ENCODE measurements at regions not wholly inside any gene's neighbourhood (a gene's known extent, or its start where the extent isn't known, plus 50 kb on each side); places are given as distances from the start of the nearest gene placed in this dataset.

DNA sequence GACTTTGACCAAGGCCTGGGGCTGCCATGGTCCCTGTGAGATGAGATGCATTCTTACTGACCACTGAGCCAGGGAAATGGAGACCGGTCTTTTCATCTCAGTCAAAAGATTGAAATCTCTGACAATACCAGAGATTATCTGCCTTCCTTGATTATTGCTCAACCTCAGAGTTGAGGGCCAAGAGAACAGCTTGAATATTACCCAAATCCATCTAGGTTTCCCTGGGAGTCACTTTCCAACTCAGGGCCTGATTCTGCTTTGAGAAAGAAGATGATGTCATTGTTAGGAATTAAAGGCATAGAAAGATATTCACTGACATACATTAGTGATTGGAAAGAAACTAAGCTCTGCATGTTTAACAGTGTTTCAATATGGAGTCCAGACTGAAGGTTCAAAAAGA is 515.9 kb upstream of the TBX3 start:
- H3K27ac ChIP-seq, result no peak overlapping the region
- DNase-seq (ENCODE audit: low spot score), result no peak
- H3K4me2 ChIP-seq, result no peak overlapping the region
- 75% methylated on average over 1 of the region's 1 CpG for WGBS (ENCODE audit: low lambda C conversion rate, missing lambda C conversion rate)
- no peak overlapping the region for H3K4me3 ChIP-seq
- no peaks in the 10 kb centered on the region for H3K36me3 ChIP-seq (replicated peaks; ENCODE audit: insufficient read depth, low read depth)
- no peaks in the 10 kb centered on the region for H3K27me3 ChIP-seq
- no peaks in the 10 kb centered on the region for H3K79me2 ChIP-seq
- H2AFZ ChIP-seq, result no peak overlapping the region
- no peak for TF ChIP-seq EZH2 (IDR thresholded peaks at IDR 0.05; ENCODE audit: borderline replicate concordance)
- no peak for TF ChIP-seq EZH2phosphoT487 (IDR thresholded peaks at IDR 0.05; ENCODE audit: low read depth, severe bottlenecking, unreplicated experiment)
- TF ChIP-seq, protein P1, sequence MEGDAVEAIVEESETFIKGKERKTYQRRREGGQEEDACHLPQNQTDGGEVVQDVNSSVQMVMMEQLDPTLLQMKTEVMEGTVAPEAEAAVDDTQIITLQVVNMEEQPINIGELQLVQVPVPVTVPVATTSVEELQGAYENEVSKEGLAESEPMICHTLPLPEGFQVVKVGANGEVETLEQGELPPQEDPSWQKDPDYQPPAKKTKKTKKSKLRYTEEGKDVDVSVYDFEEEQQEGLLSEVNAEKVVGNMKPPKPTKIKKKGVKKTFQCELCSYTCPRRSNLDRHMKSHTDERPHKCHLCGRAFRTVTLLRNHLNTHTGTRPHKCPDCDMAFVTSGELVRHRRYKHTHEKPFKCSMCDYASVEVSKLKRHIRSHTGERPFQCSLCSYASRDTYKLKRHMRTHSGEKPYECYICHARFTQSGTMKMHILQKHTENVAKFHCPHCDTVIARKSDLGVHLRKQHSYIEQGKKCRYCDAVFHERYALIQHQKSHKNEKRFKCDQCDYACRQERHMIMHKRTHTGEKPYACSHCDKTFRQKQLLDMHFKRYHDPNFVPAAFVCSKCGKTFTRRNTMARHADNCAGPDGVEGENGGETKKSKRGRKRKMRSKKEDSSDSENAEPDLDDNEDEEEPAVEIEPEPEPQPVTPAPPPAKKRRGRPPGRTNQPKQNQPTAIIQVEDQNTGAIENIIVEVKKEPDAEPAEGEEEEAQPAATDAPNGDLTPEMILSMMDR (IDR thresholded peaks at IDR 0.05; ENCODE audit: poor library complexity), result no peak
- no peaks in the 10 kb centered on the region for H3K9me3 ChIP-seq (ENCODE audit: low read depth)
- H3K4me1 ChIP-seq (ENCODE audit: insufficient read depth), result peaks cover 13% of the 10 kb centered on the region
- H4K20me1 ChIP-seq (ENCODE audit: insufficient read depth, poor library complexity, severe bottlenecking), result no peaks in the 10 kb centered on the region
- H3K9me2 ChIP-seq (replicated peaks; ENCODE audit: insufficient read depth), result no peaks in the 10 kb centered on the region

DNA sequence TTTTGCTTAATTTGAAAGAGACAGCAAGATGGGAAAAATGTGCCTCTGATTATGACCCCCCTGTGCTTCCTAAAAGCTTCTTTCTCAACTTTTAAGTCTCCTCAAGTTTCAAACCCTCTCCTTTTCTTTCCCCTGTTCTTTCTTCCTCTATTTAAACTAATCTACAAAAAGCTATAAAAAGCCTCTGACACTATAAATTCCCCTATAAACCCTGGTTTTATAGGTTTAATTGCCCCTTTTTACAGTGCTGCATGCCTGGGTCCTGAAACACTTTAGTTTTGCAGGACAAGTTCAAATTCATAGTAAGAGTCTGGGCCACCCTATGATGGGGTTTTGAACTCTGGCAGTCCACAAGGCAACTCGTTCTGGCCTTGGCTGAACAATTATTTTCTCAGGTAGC is 510.9 kb upstream of the TBX3 start:
- no peak overlapping the region for H2AFZ ChIP-seq
- H3K27me3 ChIP-seq, result no peaks in the 10 kb centered on the region
- DNase-seq (ENCODE audit: low spot score), result no peak
- H3K9me2 ChIP-seq (replicated peaks; ENCODE audit: insufficient read depth), result no peaks in the 10 kb centered on the region
- WGBS (ENCODE audit: low lambda C conversion rate, missing lambda C conversion rate), result 48% methylated on average over 1 of the region's 1 CpG
- H3K79me2 ChIP-seq, result no peaks in the 10 kb centered on the region
- TF ChIP-seq EZH2phosphoT487 (IDR thresholded peaks at IDR 0.05; ENCODE audit: low read depth, severe bottlenecking, unreplicated experiment), result no peak
- H3K4me2 ChIP-seq, result no peak overlapping the region
- H3K36me3 ChIP-seq (replicated peaks; ENCODE audit: insufficient read depth, low read depth), result no peaks in the 10 kb centered on the region
- H3K4me3 ChIP-seq, result no peak overlapping the region
- no peaks in the 10 kb centered on the region for H3K9me3 ChIP-seq (ENCODE audit: low read depth)
- H4K20me1 ChIP-seq (ENCODE audit: insufficient read depth, poor library complexity, severe bottlenecking), result no peaks in the 10 kb centered on the region
- H3K4me1 ChIP-seq (ENCODE audit: insufficient read depth), result peaks cover 7% of the 10 kb centered on the region
- peak overlapping the region; percentile 71 for H3K27ac ChIP-seq

DNA sequence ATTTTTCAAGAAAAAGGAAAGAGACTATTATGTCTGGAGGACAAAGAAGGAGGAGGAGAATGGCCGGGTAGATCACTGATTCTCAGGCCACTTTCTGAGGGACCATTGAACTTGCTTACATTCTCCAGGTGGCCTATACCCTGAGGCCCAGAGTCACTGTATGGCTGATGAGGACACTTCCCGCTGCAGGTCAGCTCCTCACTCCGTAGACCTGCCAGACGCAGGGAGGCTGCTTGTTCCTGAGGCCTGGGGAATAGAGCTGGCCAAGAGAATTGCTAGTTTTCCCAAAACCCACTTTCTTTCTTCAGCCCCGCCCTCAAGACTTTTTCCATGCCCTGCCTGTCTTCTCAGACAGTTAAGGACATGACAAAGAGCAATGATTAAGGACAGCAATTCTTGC is 510.5 kb upstream of the TBX3 start:
- WGBS (ENCODE audit: low lambda C conversion rate, missing lambda C conversion rate), result 33% methylated on average over 5 of the region's 5 CpGs
- no peaks in the 10 kb centered on the region for H3K27me3 ChIP-seq
- no peak overlapping the region for H2AFZ ChIP-seq
- H3K27ac ChIP-seq, result peak overlapping the region; percentile 71
- H3K4me1 ChIP-seq (ENCODE audit: insufficient read depth), result peaks cover 7% of the 10 kb centered on the region
- no peaks in the 10 kb centered on the region for H3K36me3 ChIP-seq (replicated peaks; ENCODE audit: insufficient read depth, low read depth)
- no peak overlapping the region for H3K4me3 ChIP-seq
- H3K4me2 ChIP-seq, result peak overlapping the region; percentile 8
- H4K20me1 ChIP-seq (ENCODE audit: insufficient read depth, poor library complexity, severe bottlenecking), result no peaks in the 10 kb centered on the region
- no peak for TF ChIP-seq EZH2phosphoT487 (IDR thresholded peaks at IDR 0.05; ENCODE audit: low read depth, severe bottlenecking, unreplicated experiment)
- TF ChIP-seq EZH2 (IDR thresholded peaks at IDR 0.05; ENCODE audit: borderline replicate concordance), result no peak
- no peaks in the 10 kb centered on the region for H3K79me2 ChIP-seq
- peak; percentile 38 for DNase-seq (ENCODE audit: low spot score)
- no peaks in the 10 kb centered on the region for H3K9me3 ChIP-seq (ENCODE audit: low read depth)
- H3K9me2 ChIP-seq (replicated peaks; ENCODE audit: insufficient read depth), result no peaks in the 10 kb centered on the region

DNA sequence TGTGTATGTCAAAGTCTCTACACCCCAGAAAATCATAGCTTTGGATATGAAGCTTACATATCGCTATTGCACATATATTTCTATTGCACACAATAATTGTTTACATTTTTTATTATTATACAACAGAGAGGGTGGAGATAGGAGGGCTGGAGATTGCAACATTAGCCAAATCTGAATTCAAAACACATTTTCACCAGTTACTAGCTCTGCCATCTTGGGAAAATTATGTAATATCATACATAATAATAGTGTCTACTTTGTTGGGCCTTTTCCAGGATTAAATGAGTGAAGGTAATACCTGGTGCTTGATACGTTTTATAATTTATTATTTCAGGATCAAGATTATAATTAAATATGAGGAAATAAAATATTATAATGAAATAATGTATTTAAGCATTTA is 507.4 kb upstream of the TBX3 start:
- H3K4me1 ChIP-seq (ENCODE audit: insufficient read depth), result peaks cover 7% of the 10 kb centered on the region
- H3K36me3 ChIP-seq (replicated peaks; ENCODE audit: insufficient read depth, low read depth), result no peaks in the 10 kb centered on the region
- no peak overlapping the region for H3K4me3 ChIP-seq
- H4K20me1 ChIP-seq (ENCODE audit: insufficient read depth, poor library complexity, severe bottlenecking), result no peaks in the 10 kb centered on the region
- no peak for DNase-seq (ENCODE audit: low spot score)
- no peaks in the 10 kb centered on the region for H3K27me3 ChIP-seq
- H3K4me2 ChIP-seq, result no peak overlapping the region
- no peaks in the 10 kb centered on the region for H3K9me3 ChIP-seq (ENCODE audit: low read depth)
- H2AFZ ChIP-seq, result no peak overlapping the region
- H3K27ac ChIP-seq, result no peak overlapping the region
- TF ChIP-seq EZH2 (IDR thresholded peaks at IDR 0.05; ENCODE audit: borderline replicate concordance) (no peak), EZH2phosphoT487 (IDR thresholded peaks at IDR 0.05; ENCODE audit: low read depth, severe bottlenecking, unreplicated experiment) (no peak)
- TF ChIP-seq, protein P1 (IDR thresholded peaks at IDR 0.05; ENCODE audit: poor library complexity), result no peak
- H3K9me2 ChIP-seq (replicated peaks; ENCODE audit: insufficient read depth), result no peaks in the 10 kb centered on the region
- WGBS (ENCODE audit: low lambda C conversion rate, missing lambda C conversion rate), result 97% methylated on average over 2 of the region's 2 CpGs
- no peaks in the 10 kb centered on the region for H3K79me2 ChIP-seq

All from hepatocyte (in vitro differentiated cells).